Mucosa of descending colon (tissue), 3 donors: ENCODE measurements at regions not wholly inside any gene's neighbourhood (a gene's known extent, or its start where the extent isn't known, plus 50 kb on each side); places are given as distances from the start of the nearest gene placed in this dataset.

Experiments used
- ATAC-seq: fragments of 200-7000 bp; cut with Tn5 transposase; one replicate; pipeline ENCODE4 v1.9.1; 2020; ENCODE audit warnings: mild to moderate bottlenecking, moderate library complexity
- DNase-seq, 3 donors: peaks; one replicate each; pipeline ENCODE4 v3.0.0-alpha.2; 2020
- H3K36me3 ChIP-seq: fragments of 200-600 bp; one replicate; pipeline ENCODE4 v1.8.0; 2021; ENCODE audit warnings: low read depth, mild to moderate bottlenecking
- H3K4me1 ChIP-seq: fragments of 200-600 bp; one replicate; pipeline ENCODE4 v1.8.0; 2021; ENCODE audit warnings: low read depth, mild to moderate bottlenecking
- H3K4me3 ChIP-seq: fragments of 200-600 bp; one replicate; pipeline ENCODE4 v1.8.0; 2021; ENCODE audit warnings: mild to moderate bottlenecking
- H3K9me3 ChIP-seq: fragments of 200-600 bp; one replicate; pipeline ENCODE4 v1.8.0; 2021; ENCODE audit warnings: mild to moderate bottlenecking
- CTCF ChIP-seq: fragments of 200-600 bp; IDR thresholded peaks from one replicate; pipeline ENCODE4 v1.8.0; 2022; ENCODE audit warnings: antibody characterized with exemption, mild to moderate bottlenecking
- intact Hi-C, 2 donors: fragments of 100-400 bp; cut with DNase I in 1 of 2; cut with micrococcal nuclease in 1 of 2; formaldehyde crosslinking; loops; one replicate each; pipeline versions ENCODE4 v1.11.0 to v1.11.1; 2022; cut with DNase I, micrococcal nuclease
- donor health status: DM: no; HTN: no; CAD: no; lungs with moderate emphysema.
- donor health status: DM: no; HTN: no; CAD: no.
- donor health status: DM: no; HTN: yes; CAD: no.

DNA sequence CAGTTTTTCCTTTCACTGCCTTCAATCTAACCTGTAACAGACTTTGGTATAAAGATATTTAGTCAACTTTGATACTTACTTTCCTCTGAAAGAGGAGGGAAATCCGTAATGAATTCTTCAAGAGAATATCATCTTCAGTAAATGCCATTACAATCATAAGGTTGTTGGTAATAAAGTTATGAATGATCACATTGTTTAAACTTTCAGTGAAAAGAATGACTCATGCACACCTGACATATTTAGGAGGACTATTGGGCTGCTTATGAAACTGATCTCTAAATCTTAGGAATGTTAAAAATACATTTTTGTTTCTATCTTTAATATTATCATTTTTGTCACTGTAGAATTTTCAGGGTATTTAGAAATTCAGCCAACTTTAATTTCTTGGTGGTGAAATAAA is 474.7 kb downstream of the SLC16A7 start:
- ATAC-seq, result no peak
- DNase-seq, result no peak
- Histone ChIP-seq H3K4me1 (no peaks in the 10 kb centered on the region), H3K9me3 (no peaks in the 10 kb centered on the region), H3K36me3 (no peaks in the 10 kb centered on the region), H3K4me3 (no peak overlapping the region)
- intact Hi-C loops, result no loop called here
- no peak for TF ChIP-seq CTCF

DNA sequence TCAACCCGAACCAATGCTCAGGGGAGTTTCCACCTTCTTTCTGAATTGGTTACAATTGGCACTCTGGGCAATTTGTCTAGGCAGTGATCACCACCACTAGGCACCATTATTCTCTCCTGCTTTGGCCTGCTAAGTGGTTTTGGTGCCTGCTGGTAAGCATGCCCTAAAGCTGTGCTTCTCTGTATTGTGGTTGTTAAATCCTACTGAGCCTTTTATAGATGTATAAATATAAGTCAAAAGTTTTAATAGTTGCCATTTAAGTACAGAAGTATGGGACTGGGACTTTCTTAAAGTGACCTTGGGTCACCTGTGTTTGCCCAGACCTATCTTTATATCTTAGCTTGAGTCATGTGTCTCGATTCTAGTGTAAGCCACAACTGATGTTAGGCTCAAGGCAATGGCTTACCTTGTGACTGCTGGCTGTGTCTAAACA is 475.9 kb downstream of the SLC16A7 start:
- intact Hi-C loops, result no loop called here
- DNase-seq (no peak), ATAC-seq (no peak)
- no peaks in the 10 kb centered on the region for H3K9me3 ChIP-seq
- no peak for TF ChIP-seq CTCF
- no peak overlapping the region for H3K4me3 ChIP-seq
- H3K36me3 ChIP-seq, result no peaks in the 10 kb centered on the region
- H3K4me1 ChIP-seq, result no peaks in the 10 kb centered on the region

DNA sequence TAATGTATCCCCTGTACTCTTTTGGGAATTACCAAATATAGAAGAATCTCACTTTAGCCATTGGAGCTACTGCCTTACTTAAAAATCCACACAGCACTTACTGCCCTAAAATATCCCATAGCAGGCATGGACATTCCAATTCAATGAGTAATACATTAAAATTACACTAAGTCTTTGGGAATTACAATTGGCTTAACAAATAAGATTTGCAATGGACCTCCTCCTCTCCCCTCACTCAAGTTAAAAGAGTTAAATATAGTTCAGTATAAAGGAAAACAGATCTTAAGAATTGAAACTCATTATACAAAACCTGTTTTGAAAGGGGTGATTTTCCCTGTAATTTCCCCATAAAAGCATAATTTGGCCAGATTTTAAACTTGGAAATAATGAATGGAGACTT is 477.1 kb downstream of the SLC16A7 start:
- intact Hi-C loops, result no loop called here
- Histone ChIP-seq H3K9me3 (no peaks in the 10 kb centered on the region), H3K4me1 (no peaks in the 10 kb centered on the region), H3K36me3 (no peaks in the 10 kb centered on the region), H3K4me3 (no peak overlapping the region)
- no peak for TF ChIP-seq CTCF
- ATAC-seq (no peak), DNase-seq (no peak)

DNA sequence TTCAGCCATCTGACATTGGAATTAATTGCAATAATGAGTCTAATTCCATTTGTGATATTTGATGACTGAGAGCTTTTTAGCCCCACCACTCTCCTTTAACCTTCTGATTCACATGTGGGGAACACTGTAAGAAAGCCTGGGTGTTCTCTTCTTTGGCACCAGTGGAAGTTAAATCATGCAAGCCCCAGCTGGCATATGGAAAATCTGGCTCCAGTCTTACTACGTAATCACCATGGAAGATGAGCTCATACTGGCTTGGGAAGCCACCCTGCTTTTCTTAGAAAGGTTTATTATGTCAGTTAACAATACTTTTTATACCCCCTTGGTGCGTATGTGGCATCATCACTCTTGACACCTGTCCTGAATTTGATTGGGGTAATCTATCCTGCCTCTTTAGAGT is 479.3 kb downstream of the SLC16A7 start:
- ATAC-seq (no peak), DNase-seq (no peak)
- no peaks in the 10 kb centered on the region for H3K4me1 ChIP-seq
- TF ChIP-seq CTCF, result no peak
- no peak overlapping the region for H3K4me3 ChIP-seq
- intact Hi-C loops, result no loop called here
- no peaks in the 10 kb centered on the region for H3K9me3 ChIP-seq
- H3K36me3 ChIP-seq, result no peaks in the 10 kb centered on the region

- Histone ChIP-seq H3K4me1 (no peaks in the 10 kb centered on the region), H3K4me3 (no peak overlapping the region), H3K9me3 (peaks cover 1% of the 10 kb centered on the region), H3K36me3 (no peaks in the 10 kb centered on the region)
- intact Hi-C loops, result no loop called here
- ATAC-seq (no peak), DNase-seq (no peak)
- TF ChIP-seq CTCF, result no peak
These were observed 482.2 kb downstream of the SLC16A7 start for GRCh38 chr12:60078026-60078425.

GRCh38 chr12:60093428-60093827 is 497.6 kb downstream of the SLC16A7 start:
- no peaks in the 10 kb centered on the region for H3K4me1 ChIP-seq
- no peak for DNase-seq
- peaks cover 3% of the 10 kb centered on the region for H3K9me3 ChIP-seq
- TF ChIP-seq CTCF, result no peak
- ATAC-seq, result no peak
- H3K4me3 ChIP-seq, result no peak overlapping the region
- no peaks in the 10 kb centered on the region for H3K36me3 ChIP-seq
- intact Hi-C loops, result no loop called here
